ENCODE measurements at regions not wholly inside any gene's neighbourhood (a gene's known extent, or its start where the extent isn't known, plus 50 kb on each side); places are given as distances from the start of the nearest gene placed in this dataset.

DNA sequence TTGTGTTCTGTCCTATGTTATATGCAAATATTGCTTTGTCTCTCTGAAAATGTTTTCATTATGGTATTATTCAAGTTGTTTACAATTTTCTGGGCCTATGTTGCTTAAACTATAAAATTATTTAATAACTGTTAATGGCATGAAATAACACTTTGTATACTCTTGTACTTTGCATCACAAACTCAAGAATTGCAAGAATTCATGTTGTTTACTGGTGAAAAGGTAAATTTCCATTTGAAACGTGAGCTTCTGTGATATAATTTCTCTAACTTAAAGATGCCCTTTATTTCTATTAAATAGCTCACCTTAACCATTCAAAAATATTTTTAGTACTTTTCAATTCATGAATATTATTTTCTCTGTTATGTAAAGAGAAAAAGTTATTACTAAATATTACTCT is 1504.2 kb downstream of the SUCLG1 start:
- TF ChIP-seq TCF12 (IDR thresholded peaks at IDR 0.05; ENCODE audit: low read depth) (no peak), ZBTB7A (IDR thresholded peaks at IDR 0.05; ENCODE audit: low read depth) (no peak), CREB1 (IDR thresholded peaks at IDR 0.05; ENCODE audit: low read depth) (no peak), RAD21 (IDR thresholded peaks at IDR 0.05; ENCODE audit: low read depth) (no peak), FOXM1 (IDR thresholded peaks at IDR 0.05; ENCODE audit: borderline replicate concordance, low read depth) (no peak), TEAD4 (IDR thresholded peaks at IDR 0.05) (no peak), YY1 (IDR thresholded peaks at IDR 0.05; ENCODE audit: low read depth) (no peak), TAF1 (IDR thresholded peaks at IDR 0.05; ENCODE audit: low read depth) (no peak), EGR1 (IDR thresholded peaks at IDR 0.05) (no peak)
- TF ChIP-seq, protein P1, sequence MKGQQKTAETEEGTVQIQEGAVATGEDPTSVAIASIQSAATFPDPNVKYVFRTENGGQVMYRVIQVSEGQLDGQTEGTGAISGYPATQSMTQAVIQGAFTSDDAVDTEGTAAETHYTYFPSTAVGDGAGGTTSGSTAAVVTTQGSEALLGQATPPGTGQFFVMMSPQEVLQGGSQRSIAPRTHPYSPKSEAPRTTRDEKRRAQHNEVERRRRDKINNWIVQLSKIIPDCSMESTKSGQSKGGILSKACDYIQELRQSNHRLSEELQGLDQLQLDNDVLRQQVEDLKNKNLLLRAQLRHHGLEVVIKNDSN (IDR thresholded peaks at IDR 0.05) = no peak
- TF ChIP-seq, protein P2, sequence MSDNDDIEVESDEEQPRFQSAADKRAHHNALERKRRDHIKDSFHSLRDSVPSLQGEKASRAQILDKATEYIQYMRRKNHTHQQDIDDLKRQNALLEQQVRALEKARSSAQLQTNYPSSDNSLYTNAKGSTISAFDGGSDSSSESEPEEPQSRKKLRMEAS (IDR thresholded peaks at IDR 0.05) = no peak
- TF ChIP-seq, protein P3, sequence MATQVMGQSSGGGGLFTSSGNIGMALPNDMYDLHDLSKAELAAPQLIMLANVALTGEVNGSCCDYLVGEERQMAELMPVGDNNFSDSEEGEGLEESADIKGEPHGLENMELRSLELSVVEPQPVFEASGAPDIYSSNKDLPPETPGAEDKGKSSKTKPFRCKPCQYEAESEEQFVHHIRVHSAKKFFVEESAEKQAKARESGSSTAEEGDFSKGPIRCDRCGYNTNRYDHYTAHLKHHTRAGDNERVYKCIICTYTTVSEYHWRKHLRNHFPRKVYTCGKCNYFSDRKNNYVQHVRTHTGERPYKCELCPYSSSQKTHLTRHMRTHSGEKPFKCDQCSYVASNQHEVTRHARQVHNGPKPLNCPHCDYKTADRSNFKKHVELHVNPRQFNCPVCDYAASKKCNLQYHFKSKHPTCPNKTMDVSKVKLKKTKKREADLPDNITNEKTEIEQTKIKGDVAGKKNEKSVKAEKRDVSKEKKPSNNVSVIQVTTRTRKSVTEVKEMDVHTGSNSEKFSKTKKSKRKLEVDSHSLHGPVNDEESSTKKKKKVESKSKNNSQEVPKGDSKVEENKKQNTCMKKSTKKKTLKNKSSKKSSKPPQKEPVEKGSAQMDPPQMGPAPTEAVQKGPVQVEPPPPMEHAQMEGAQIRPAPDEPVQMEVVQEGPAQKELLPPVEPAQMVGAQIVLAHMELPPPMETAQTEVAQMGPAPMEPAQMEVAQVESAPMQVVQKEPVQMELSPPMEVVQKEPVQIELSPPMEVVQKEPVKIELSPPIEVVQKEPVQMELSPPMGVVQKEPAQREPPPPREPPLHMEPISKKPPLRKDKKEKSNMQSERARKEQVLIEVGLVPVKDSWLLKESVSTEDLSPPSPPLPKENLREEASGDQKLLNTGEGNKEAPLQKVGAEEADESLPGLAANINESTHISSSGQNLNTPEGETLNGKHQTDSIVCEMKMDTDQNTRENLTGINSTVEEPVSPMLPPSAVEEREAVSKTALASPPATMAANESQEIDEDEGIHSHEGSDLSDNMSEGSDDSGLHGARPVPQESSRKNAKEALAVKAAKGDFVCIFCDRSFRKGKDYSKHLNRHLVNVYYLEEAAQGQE (IDR thresholded peaks at IDR 0.05; ENCODE audit: low read depth) = no peak

DNA sequence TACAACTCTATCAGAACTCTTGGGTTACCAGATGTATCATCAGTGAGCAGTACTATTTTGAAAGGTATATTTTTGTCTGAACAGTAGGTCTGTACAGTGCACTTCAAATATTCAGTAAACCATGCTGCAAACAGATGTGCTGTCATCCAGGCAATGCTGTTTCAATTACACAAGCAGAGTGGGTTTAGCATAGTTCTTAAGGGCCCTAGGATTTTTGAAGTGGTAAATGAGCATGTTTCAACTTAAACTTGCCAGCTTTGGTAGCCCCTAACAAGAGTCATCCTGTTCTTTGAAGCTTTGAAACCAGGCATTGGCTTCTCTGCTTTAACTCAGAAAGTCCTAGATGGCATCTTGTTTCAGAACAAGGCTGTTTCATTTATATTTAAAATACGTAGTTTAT is 1519.9 kb downstream of the SUCLG1 start:
- TF ChIP-seq TEAD4 (IDR thresholded peaks at IDR 0.05) (no peak), RAD21 (IDR thresholded peaks at IDR 0.05; ENCODE audit: low read depth) (no peak), NFIC (IDR thresholded peaks at IDR 0.05) (no peak), TAF1 (IDR thresholded peaks at IDR 0.05; ENCODE audit: low read depth) (no peak), YY1 (IDR thresholded peaks at IDR 0.05; ENCODE audit: low read depth) (no peak), CEBPB (IDR thresholded peaks at IDR 0.05) (no peak), EP300 (IDR thresholded peaks at IDR 0.05; ENCODE audit: borderline replicate concordance) (no peak), EGR1 (IDR thresholded peaks at IDR 0.05) (no peak), TCF12 (IDR thresholded peaks at IDR 0.05; ENCODE audit: low read depth) (no peak), ZBTB7A (IDR thresholded peaks at IDR 0.05; ENCODE audit: low read depth) (no peak)
- TF ChIP-seq, protein P1 (IDR thresholded peaks at IDR 0.05) = no peak
- TF ChIP-seq, protein P2 (IDR thresholded peaks at IDR 0.05) = no peak
- TF ChIP-seq, protein P3 (IDR thresholded peaks at IDR 0.05; ENCODE audit: low read depth) = no peak

DNA sequence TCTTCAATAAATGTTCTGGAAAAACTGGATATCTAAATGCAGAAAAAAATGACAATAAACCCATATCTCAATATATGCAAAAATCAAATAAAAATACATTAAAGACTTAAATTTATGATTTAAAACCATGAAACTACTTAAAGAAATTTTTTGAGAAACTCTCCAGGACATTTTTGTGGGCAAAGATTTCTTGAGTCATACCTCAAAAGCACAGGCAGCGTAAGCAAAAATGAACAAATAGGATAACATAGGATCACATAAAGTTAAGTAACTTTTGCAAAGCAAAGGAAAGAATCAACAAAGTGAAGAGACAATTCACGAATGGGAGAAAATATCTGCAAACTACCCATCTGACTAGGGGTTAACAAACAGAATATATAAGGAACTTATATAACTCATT is 1545.5 kb downstream of the SUCLG1 start:
- TF ChIP-seq EGR1 (IDR thresholded peaks at IDR 0.05) (no peak), YY1 (IDR thresholded peaks at IDR 0.05; ENCODE audit: low read depth) (no peak), TAF1 (IDR thresholded peaks at IDR 0.05; ENCODE audit: low read depth) (no peak), ZBTB7A (IDR thresholded peaks at IDR 0.05; ENCODE audit: low read depth) (no peak), TCF12 (IDR thresholded peaks at IDR 0.05; ENCODE audit: low read depth) (no peak), CREB1 (IDR thresholded peaks at IDR 0.05; ENCODE audit: low read depth) (no peak), EP300 (IDR thresholded peaks at IDR 0.05; ENCODE audit: borderline replicate concordance) (no peak), FOXM1 (IDR thresholded peaks at IDR 0.05; ENCODE audit: borderline replicate concordance, low read depth) (no peak), CEBPB (IDR thresholded peaks at IDR 0.05) (no peak)
- TF ChIP-seq, protein P3 (IDR thresholded peaks at IDR 0.05; ENCODE audit: low read depth) = no peak
- TF ChIP-seq, protein P2 (IDR thresholded peaks at IDR 0.05) = no peak
- TF ChIP-seq, protein P1 (IDR thresholded peaks at IDR 0.05) = no peak

DNA sequence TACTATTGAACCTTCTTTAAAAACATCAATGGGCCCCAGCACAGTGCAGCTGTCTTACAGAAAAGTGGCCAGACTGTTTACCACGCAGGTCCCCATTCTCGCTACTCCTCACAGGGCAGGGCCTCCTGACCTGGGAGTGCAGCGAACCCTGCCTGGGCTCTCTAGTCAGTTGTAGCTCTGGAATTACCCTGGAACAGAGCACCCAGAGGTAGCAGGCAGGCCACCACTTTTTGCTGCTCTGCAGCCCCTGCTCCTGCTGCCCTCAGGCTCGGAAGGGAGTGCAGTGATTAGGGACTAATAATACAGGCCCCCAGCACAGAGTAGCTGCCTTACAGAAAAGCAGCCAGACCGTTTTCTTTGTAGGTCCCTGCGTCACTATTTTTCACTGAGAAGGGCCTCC is 1563.0 kb downstream of the SUCLG1 start:
- TF ChIP-seq TEAD4 (IDR thresholded peaks at IDR 0.05) (no peak), EP300 (IDR thresholded peaks at IDR 0.05; ENCODE audit: borderline replicate concordance) (no peak), ZBTB7A (IDR thresholded peaks at IDR 0.05; ENCODE audit: low read depth) (no peak), CREB1 (IDR thresholded peaks at IDR 0.05; ENCODE audit: low read depth) (no peak), YY1 (IDR thresholded peaks at IDR 0.05; ENCODE audit: low read depth) (no peak), NFIC (IDR thresholded peaks at IDR 0.05) (no peak)
- TF ChIP-seq, protein P1 (IDR thresholded peaks at IDR 0.05) = no peak
